ENCODE measurements at regions not wholly inside any gene's neighbourhood (a gene's known extent, or its start where the extent isn't known, plus 50 kb on each side); places are given as distances from the start of the nearest gene placed in this dataset.

DNA sequence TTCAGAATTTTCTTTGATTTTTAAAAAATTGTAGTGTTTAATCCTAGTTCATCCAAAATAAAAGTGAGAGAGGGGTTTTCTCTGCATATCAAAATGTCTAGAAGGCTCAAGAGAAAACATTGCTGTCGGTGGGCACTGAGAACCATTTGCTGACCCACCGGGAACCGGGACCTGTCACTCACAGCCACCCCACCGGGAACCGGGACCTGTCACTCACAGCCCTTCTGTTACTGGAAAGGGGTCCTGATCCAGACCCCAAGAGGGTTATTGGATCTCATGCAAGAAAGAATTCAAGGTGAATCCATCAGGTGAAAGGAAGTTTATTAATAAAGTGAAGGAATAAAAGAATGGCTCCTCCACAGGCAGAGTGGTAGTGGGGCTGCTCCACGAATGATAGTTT lies 106.0 kb upstream of the SFSWAP start:
- no peaks in the 10 kb centered on the region for H3K9me3 ChIP-seq
- DNase-seq: no peak
- H3K4me3 ChIP-seq: no peak overlapping the region
- intact Hi-C loops (cut with DNase I): no loop called here
- H3K27ac ChIP-seq: no peak overlapping the region
- H3K4me1 ChIP-seq: peaks cover 0 to 18% (median 0%) of the 10 kb centered on the region in 3 donors
- no peaks in the 10 kb centered on the region for H3K36me3 ChIP-seq
- TF ChIP-seq, protein P1, sequence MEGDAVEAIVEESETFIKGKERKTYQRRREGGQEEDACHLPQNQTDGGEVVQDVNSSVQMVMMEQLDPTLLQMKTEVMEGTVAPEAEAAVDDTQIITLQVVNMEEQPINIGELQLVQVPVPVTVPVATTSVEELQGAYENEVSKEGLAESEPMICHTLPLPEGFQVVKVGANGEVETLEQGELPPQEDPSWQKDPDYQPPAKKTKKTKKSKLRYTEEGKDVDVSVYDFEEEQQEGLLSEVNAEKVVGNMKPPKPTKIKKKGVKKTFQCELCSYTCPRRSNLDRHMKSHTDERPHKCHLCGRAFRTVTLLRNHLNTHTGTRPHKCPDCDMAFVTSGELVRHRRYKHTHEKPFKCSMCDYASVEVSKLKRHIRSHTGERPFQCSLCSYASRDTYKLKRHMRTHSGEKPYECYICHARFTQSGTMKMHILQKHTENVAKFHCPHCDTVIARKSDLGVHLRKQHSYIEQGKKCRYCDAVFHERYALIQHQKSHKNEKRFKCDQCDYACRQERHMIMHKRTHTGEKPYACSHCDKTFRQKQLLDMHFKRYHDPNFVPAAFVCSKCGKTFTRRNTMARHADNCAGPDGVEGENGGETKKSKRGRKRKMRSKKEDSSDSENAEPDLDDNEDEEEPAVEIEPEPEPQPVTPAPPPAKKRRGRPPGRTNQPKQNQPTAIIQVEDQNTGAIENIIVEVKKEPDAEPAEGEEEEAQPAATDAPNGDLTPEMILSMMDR (IDR thresholded peaks at IDR 0.05): no peak
- no peak for TF ChIP-seq POLR2A (IDR thresholded peaks at IDR 0.05)
- peaks cover 0 to 53% (median 0%) of the 10 kb centered on the region in 4 donors for H3K27me3 ChIP-seq
- WGBS, 2 donors: 65 to 75% methylated on average over 6 of the region's 6 CpGs

DNA sequence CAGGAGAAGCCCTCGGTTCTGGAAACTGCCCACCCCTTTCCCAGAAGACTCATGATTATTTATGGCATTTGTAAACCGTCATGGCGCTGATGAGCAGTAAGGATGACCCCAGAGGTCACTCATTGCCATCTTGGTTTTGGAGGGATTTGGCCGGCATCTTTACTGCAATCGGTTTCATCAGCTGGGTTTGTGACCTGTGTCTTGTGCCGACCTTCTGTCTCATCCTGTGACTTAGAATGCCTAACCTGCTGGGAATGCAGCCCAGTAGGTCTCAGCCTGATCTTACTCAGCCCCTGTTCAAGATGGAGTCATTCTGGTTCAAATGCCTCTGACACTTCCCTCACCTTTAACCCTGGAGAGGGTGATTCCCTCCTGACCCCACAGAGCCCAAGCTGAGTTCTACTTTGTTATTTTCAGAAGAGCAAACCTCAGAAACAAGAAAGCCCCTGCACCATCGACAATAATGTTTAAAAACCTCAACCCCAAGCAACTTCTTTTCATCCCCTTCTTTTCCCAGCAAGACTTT lies 105.5 kb upstream of the SFSWAP start:
- intact Hi-C loops (cut with DNase I): no loop called here
- no peak for TF ChIP-seq POLR2A (IDR thresholded peaks at IDR 0.05)
- TF ChIP-seq, protein P1 (IDR thresholded peaks at IDR 0.05): no peak
- WGBS, 2 donors: 60 to 65% methylated on average over 7 of the region's 7 CpGs
- Histone ChIP-seq H3K27ac (no peak overlapping the region), H3K4me3 (no peak overlapping the region), H3K36me3 (no peaks in the 10 kb centered on the region), H3K4me1 (peaks cover 0 to 18% (median 0%) of the 10 kb centered on the region in 3 donors), H3K27me3 (peaks cover 0 to 58% (median 0%) of the 10 kb centered on the region in 4 donors), H3K9me3 (no peaks in the 10 kb centered on the region)
- DNase-seq: no peak

DNA sequence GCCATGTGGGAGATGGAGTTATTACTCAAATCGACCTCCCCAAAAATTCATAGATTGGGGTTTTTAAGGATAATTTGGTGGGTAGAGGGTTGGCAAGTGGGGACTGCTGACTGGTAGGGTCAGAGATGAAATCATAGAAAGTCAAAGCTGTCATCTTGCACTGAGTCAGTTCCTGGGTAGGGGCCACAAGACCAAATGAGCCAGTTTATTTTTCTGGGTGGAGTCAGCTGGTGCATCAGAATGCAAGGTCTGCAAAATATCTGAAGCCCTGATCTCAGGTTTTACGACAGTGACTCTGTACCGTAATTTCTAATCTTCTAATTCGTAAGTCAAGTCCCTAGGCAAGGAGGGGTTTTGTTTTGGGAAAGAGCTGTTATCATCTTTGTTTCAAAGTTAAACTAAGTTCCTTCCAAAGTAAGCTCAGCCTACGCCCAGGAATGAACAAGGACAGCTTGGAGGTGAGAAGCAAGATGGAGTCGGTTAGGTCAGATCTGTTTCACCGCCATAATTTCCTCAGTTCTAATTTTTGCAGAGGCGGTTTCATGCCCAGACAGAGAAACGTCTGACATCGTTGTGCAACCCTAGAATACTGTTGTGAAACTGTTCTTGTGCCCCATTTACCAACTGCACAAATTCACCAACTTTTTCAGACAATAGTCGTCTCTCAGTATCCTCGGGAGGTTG lies 104.5 kb upstream of the SFSWAP start:
- 62 to 69% methylated on average over 12 of the region's 12 CpGs for WGBS, 2 donors
- Histone ChIP-seq H3K36me3 (no peaks in the 10 kb centered on the region), H3K27ac (no peak overlapping the region), H3K4me3 (no peak overlapping the region), H3K27me3 (peaks cover 0 to 68% (median 0%) of the 10 kb centered on the region in 4 donors), H3K9me3 (no peaks in the 10 kb centered on the region), H3K4me1 (peaks cover 0 to 18% (median 0%) of the 10 kb centered on the region in 3 donors)
- intact Hi-C loops (cut with DNase I): no loop called here
- DNase-seq: no peak
- TF ChIP-seq, protein P1 (IDR thresholded peaks at IDR 0.05): no peak
- no peak for TF ChIP-seq POLR2A (IDR thresholded peaks at IDR 0.05)

DNA sequence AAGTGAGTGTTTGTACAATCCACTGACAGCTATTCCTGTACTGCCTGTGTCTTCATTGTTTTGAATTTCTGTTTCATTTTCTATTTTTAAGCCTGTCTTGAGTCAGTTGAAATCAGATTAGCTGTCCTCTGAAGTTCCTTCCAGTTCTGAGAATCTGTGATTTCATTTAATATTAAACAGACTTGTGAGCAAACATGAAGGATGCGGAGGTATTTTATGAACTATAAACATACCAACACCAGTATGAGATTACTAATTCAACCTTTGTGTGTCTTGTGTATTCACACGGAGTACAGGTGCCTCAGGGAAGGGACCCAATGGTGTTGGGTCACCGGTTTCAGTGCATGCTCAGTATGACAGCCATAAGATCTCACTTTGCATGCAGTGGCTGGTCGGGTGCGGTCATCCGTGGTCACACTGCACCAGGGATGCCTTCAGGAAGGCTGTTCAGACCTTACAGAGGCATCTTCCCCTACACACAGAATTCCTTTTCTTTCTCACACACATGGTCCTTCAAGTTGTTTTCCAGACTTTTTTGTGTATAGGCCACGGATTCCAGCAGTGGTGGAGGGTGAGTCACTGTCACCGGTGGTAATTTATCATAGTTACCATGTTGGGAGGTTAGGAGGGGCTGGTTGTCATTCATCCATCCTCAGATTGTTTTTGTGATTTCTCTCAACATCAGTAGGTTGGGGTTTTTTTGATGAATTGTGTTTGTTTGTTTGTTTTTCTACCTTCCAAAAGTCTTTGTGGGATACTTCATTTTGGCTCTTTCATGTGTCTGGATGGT lies 103.0 kb upstream of the SFSWAP start:
- peaks cover 0 to 18% (median 0%) of the 10 kb centered on the region in 3 donors for H3K4me1 ChIP-seq
- intact Hi-C loops (cut with DNase I): no loop called here
- H3K27me3 ChIP-seq: peaks cover 0 to 81% (median 0%) of the 10 kb centered on the region in 4 donors
- TF ChIP-seq, protein P1 (IDR thresholded peaks at IDR 0.05): no peak
- TF ChIP-seq POLR2A (IDR thresholded peaks at IDR 0.05): peak in 1 of 4 donors; percentile 16
- 56 to 63% methylated on average over 8 of the region's 8 CpGs for WGBS, 2 donors
- H3K27ac ChIP-seq: peak overlapping the region in 1 of 4 donors; percentile 18
- H3K9me3 ChIP-seq: no peaks in the 10 kb centered on the region
- no peaks in the 10 kb centered on the region for H3K36me3 ChIP-seq
- DNase-seq: no peak
- H3K4me3 ChIP-seq: no peak overlapping the region

All from esophagus squamous epithelium (tissue), 5 donors.